Suprapubic skin (tissue), 4 donors: ENCODE measurements at regions not wholly inside any gene's neighbourhood (a gene's known extent, or its start where the extent isn't known, plus 50 kb on each side); places are given as distances from the start of the nearest gene placed in this dataset.

Experiments used
- DNase-seq, 2 donors: peaks; one replicate each; pipeline ENCODE4 v3.0.0-alpha.2; 2019; ENCODE audit warnings: low spot score in 2 of 2
- H3K27ac ChIP-seq: fragments of 200-600 bp; sonication (generic); one replicate; pipeline ENCODE4 v1.5.1; 2019
- H3K27me3 ChIP-seq: fragments of 200-600 bp; sonication (generic); one replicate; pipeline ENCODE4 v1.5.1; 2019
- H3K36me3 ChIP-seq: fragments of 200-600 bp; sonication (generic); one replicate; pipeline ENCODE4 v1.5.1; 2019
- H3K4me1 ChIP-seq: fragments of 200-600 bp; sonication (generic); one replicate; pipeline ENCODE4 v1.5.1; 2019
- H3K4me3 ChIP-seq: fragments of 200-600 bp; sonication (generic); one replicate; pipeline ENCODE4 v1.5.1; 2019; ENCODE audit warnings: mild to moderate bottlenecking
- H3K9me3 ChIP-seq: fragments of 200-600 bp; sonication (generic); one replicate; pipeline ENCODE4 v1.5.1; 2019
- CTCF ChIP-seq, 2 donors: fragments of 200-600 bp in 1 of 2; fragments of 450-650 bp in 1 of 2; sonication (generic) in 1 of 2; IDR thresholded peaks; one replicate each; pipeline ENCODE4 v1.5.1; 2016 to 2019; ENCODE audit warnings: antibody characterized with exemption in 2 of 2, mild to moderate bottlenecking in 1 of 2, moderate library complexity in 1 of 2
- EP300 ChIP-seq: sonication (generic); formaldehyde crosslinking; IDR thresholded peaks from one replicate; pipeline ENCODE4 v1.6.1; 2017; ENCODE audit warnings: antibody characterized with exemption
- POLR2A ChIP-seq, 2 donors: fragments of 450-650 bp; IDR thresholded peaks; one replicate each; pipeline ENCODE4 v1.6.1; 2017; ENCODE audit warnings: antibody characterized with exemption in 2 of 2, mild to moderate bottlenecking in 2 of 2, moderate library complexity in 2 of 2
- POLR2AphosphoS5 ChIP-seq, 3 donors: sonication (generic); formaldehyde crosslinking; IDR thresholded peaks; one replicate each; pipeline ENCODE4 v1.6.1; 2017; ENCODE audit warnings: antibody characterized with exemption in 3 of 3
- WGBS: methylation state at CpG from one replicate; pipeline ENCODE4 v1.1.5; 2018; 5-methylcytosine and 5-hydroxymethylcytosine counted together

- no peak overlapping the region for H3K4me3 ChIP-seq
- no peak overlapping the region for H3K27ac ChIP-seq
- TF ChIP-seq POLR2AphosphoS5 (IDR thresholded peaks at IDR 0.05) = no peak
- TF ChIP-seq POLR2A (IDR thresholded peaks at IDR 0.05) = no peak
- 73% methylated on average over 8 of the region's 8 CpGs for WGBS
- peaks cover 15% of the 10 kb centered on the region for H3K4me1 ChIP-seq
- DNase-seq = no peak
- H3K9me3 ChIP-seq = no peaks in the 10 kb centered on the region
- H3K27me3 ChIP-seq = no peaks in the 10 kb centered on the region
- H3K36me3 ChIP-seq = no peaks in the 10 kb centered on the region
Observed at GRCh38 chr16:80233097-80233835, 307.5 kb upstream of the DYNLRB2 start.

- TF ChIP-seq POLR2A (IDR thresholded peaks at IDR 0.05) (no peak), POLR2AphosphoS5 (IDR thresholded peaks at IDR 0.05) (no peak), CTCF (IDR thresholded peaks at IDR 0.05) (no peak), EP300 (no peak)
- no peak for DNase-seq
- H3K4me3 ChIP-seq = no peak overlapping the region
- H3K27ac ChIP-seq = no peak overlapping the region
- H3K9me3 ChIP-seq = no peaks in the 10 kb centered on the region
- H3K27me3 ChIP-seq = no peaks in the 10 kb centered on the region
- H3K36me3 ChIP-seq = no peaks in the 10 kb centered on the region
- 87% methylated on average over 3 of the region's 3 CpGs for WGBS
- H3K4me1 ChIP-seq = peaks cover 15% of the 10 kb centered on the region
Observed at GRCh38 chr16:80231888-80232287, 308.9 kb upstream of the DYNLRB2 start.

GRCh38 chr16:80231121-80231520 is 309.7 kb upstream of the DYNLRB2 start:
- H3K27me3 ChIP-seq = no peaks in the 10 kb centered on the region
- H3K4me1 ChIP-seq = peaks cover 15% of the 10 kb centered on the region
- H3K4me3 ChIP-seq = no peak overlapping the region
- H3K27ac ChIP-seq = peak overlapping the region; percentile 25
- DNase-seq = no peak
- H3K9me3 ChIP-seq = no peaks in the 10 kb centered on the region
- H3K36me3 ChIP-seq = no peaks in the 10 kb centered on the region
- TF ChIP-seq EP300 (no peak), POLR2AphosphoS5 (IDR thresholded peaks at IDR 0.05) (no peak), CTCF (IDR thresholded peaks at IDR 0.05) (no peak), POLR2A (IDR thresholded peaks at IDR 0.05) (no peak)

GRCh38 chr16:80230328-80231120 is 310.3 kb upstream of the DYNLRB2 start:
- no peak for TF ChIP-seq POLR2AphosphoS5 (IDR thresholded peaks at IDR 0.05)
- TF ChIP-seq POLR2A (IDR thresholded peaks at IDR 0.05) = no peak
- TF ChIP-seq EP300 = no peak
- TF ChIP-seq CTCF (IDR thresholded peaks at IDR 0.05) = no peak
- WGBS = 67% methylated on average over 4 of the region's 4 CpGs
- peaks cover 15% of the 10 kb centered on the region for H3K4me1 ChIP-seq
- H3K9me3 ChIP-seq = no peaks in the 10 kb centered on the region
- no peak overlapping the region for H3K4me3 ChIP-seq
- H3K27me3 ChIP-seq = no peaks in the 10 kb centered on the region
- no peak overlapping the region for H3K27ac ChIP-seq
- no peaks in the 10 kb centered on the region for H3K36me3 ChIP-seq
- no peak for DNase-seq

GRCh38 chr16:80226499-80226898 is 314.3 kb upstream of the DYNLRB2 start:
- Histone ChIP-seq H3K4me3 (no peak overlapping the region), H3K4me1 (peaks cover 10% of the 10 kb centered on the region), H3K36me3 (no peaks in the 10 kb centered on the region), H3K9me3 (no peaks in the 10 kb centered on the region), H3K27me3 (no peaks in the 10 kb centered on the region), H3K27ac (no peak overlapping the region)
- DNase-seq = no peak
- TF ChIP-seq POLR2A (IDR thresholded peaks at IDR 0.05) = no peak
- no peak for TF ChIP-seq POLR2AphosphoS5 (IDR thresholded peaks at IDR 0.05)
- no peak for TF ChIP-seq CTCF (IDR thresholded peaks at IDR 0.05)
- TF ChIP-seq EP300 = no peak
